ENCODE measurements at regions not wholly inside any gene's neighbourhood (a gene's known extent, or its start where the extent isn't known, plus 50 kb on each side); places are given as distances from the start of the nearest gene placed in this dataset.

GRCh38 chr20:10771435-10772140, 97.8 kb upstream of the JAG1 start:
- DNase-seq: no peak

DNA sequence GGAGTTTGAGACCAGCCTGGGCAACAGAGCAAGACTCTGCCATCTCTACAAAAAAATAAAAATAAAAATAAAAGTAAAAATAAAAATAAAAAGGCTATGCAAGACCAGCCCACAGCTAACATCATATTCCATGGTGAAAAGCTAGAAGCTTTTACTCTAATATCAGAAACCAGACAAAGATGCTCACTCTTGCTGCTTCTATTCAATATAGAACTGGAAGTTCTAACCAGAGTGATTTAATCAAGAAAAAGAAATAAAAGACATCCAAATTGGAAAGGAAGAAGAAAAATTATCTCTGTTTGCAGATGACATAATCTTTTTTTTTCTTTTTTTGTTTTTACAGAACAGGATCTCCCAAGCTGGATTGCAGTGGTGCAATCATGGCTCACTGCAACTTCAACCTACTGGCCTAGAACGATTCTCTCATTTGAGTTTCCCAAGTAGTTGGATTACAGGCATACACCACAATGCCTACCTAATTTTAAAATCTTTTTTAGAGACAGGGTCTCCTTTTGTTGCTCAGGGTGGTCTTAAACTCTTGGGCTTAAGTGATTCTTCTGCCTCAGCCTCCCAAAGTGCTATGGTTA, 100.7 kb upstream of the JAG1 start:
- DNase-seq: no peak

GRCh38 chr20:10777710-10778109, 103.9 kb upstream of the JAG1 start:
- DNase-seq: no peak

DNA sequence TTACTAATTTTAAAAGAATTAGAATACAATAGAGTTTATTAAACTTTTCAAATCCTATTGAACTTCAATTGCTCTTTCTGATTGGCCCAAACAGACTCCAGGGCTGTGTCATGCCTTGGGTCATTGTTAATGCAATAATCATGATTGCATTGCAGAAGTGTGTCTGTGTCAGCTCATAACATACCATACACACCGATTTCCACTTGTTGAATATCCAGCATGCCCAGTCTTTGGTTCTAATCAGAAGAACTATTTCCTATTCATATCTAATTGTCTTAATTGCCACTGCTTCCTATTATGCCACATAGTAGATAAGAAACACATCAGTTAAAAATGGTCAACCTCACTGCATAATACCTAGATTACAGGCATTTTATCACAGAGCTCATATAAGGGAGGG, 106.1 kb upstream of the JAG1 start:
- no peak for DNase-seq

DNA sequence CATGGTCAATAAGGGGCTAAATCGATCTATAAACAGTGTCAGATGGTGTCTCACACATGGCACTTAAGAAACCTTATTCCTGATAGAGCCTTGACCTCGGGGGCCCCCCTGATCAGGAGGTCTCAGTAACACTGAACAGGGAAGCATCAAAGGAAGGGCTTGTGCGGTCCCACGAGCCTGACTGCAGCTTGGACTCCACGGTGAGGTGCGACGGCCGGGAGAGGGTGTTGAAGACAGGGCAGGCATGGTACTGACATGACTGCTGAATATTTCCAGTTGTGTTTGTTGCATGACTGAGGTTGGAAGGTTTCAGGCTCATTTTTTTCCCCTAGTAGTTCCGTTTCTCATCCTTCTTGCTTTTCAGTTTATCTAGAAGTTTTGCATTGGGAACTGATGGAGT, 107.1 kb upstream of the JAG1 start:
- DNase-seq: no peak

DNA sequence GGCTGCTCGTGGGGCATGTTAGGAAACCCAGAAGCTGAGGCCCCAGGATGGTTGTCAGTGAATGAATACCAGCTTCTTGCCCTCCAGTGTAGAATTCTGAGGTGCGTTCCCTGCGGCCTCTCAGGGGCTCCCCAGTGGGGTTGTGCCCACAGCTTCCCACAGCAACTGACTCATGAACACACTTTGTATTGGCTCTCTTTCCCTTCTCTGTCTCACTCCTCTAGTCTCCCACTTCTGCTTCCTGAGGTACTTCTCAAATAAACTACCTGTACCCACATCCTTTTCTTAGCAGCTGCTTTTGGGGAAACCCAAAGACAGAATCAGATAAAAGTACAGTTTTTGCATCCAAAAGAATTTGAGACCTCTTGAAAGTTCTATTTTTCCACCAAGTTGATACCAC, 107.7 kb upstream of the JAG1 start:
- DNase-seq: no peak

- no peak for DNase-seq
Measured at GRCh38 chr20:10783707-10784553, 110.1 kb upstream of the JAG1 start.

DNA sequence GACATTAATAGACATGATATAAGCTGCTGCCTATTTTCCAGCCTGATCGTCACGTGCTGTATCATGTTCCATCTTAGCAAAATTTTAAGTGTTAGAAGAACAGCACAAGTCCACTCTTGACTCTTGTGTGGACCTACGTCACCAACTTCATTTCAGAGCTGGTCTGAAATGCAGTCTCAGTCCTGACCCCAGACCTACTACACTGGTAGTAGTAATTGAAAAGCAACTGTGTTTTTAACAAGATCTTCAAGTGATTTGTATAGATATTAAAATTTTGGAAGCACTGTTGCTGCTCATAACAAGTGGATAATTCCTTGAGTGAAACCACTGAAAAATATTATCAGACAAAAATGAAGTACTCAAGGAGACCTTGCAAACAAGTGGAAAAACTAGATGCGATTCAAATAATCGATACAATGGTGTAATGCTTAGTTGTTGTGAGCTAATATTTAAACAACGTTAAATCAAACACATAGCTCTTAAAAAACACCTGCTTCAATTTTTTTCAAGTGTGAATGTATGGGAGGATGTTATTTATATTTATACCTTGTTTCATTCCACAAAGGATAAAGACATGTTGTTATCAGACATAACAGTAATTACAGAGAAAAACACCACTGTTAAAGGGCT, 110.9 kb upstream of the JAG1 start:
- no peak for DNase-seq

- DNase-seq: no peak
Measured at GRCh38 chr20:10786678-10787077, 112.9 kb upstream of the JAG1 start.

DNA sequence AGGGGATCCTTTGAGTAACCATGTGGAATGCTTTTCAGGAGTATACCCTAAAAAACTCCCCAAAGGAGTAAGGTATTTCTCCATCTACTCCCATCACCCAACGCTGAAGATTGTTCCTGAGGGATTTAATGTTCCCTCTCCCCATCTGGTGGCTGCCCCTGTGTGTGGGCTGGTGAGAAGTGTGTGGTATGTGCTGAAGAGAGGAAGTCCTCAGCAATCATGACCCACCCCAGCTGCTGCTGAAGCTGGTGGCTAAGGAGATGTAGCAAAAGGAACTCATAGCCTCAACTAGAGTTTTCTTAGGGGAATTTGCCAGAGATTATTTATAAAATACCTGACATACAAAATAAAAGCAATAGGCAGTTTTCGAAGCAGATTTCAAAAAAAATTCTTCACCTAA, 114.3 kb upstream of the JAG1 start:
- no peak for DNase-seq

- no peak for DNase-seq
Measured at GRCh38 chr20:10788877-10789276, 115.1 kb upstream of the JAG1 start.

- no peak for DNase-seq
Measured at GRCh38 chr20:10789386-10789785, 115.6 kb upstream of the JAG1 start.

GRCh38 chr20:10790013-10790412, 116.2 kb upstream of the JAG1 start:
- DNase-seq: no peak

- no peak for DNase-seq
Measured at GRCh38 chr20:10792291-10792690, 118.5 kb upstream of the JAG1 start.

DNA sequence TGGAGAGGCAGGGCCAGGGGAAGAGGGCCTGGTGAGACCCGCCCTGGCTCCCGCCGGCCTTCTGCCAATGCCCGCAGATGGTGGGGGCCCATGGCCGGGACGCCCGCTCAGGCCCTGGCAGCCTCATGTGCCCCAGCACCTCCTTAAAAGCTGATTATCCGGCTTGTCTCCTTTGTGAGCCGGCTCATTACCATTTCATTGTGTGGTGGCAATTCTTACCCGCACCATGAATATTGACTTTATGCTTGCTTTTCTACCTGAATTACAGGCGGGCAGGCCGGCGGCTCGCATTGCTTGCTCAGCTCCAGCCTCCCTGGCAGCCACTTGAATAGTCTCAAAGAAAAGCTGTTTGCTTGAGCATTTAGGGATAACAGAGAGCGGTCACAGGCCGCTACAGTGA, 120.0 kb upstream of the JAG1 start:
- no peak for DNase-seq

- DNase-seq: no peak
Measured at GRCh38 chr20:10794765-10795164, 121.0 kb upstream of the JAG1 start.

- DNase-seq: no peak
Measured at GRCh38 chr20:10795286-10796026, 121.7 kb upstream of the JAG1 start.

- DNase-seq: peak; percentile 40 to 84
Measured at GRCh38 chr20:10798811-10799210, 125.0 kb upstream of the JAG1 start.

- no peak for DNase-seq
Measured at GRCh38 chr20:10799735-10800134, 125.9 kb upstream of the JAG1 start.

DNA sequence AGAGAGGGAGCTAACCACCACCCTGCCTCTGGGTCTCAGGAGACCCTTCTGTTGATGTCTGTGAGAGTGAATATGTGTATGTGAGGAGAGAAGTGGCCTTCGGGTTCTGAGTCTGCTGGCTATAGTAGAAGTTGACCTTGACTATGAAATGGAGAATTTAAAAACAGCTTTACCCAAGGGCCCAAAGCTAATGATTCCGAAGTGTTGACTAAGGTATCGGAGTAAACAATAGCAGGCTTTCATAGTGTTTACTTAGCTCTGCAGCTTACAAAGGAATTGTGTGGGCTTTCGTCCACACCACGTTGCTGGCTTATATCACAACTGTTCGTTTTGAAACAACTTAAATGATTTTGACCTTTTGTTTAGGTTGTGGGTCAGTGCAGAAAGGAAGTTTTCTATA, 126.5 kb upstream of the JAG1 start:
- DNase-seq: no peak

GRCh38 chr20:10802236-10802635, 128.4 kb upstream of the JAG1 start:
- DNase-seq: no peak

DNA sequence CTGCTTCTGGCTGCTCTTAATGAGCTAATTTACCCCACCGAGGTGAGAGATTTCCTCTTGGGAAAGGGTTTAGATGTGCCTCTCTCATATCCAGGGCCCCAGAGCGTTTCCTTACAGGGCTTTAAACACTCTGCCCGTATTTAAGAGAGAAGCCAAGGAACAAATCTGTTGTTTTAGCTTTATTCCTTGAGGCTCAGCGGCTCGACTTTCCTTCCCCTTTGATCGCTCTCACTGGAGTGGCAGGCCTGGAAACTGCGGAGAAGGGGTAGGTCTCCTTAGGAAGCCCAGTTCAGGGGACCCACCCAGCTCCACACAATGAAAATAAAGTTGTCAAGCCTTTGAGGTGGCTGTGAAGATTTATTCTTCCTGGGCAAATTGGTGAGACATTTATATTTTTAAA, 132.0 kb upstream of the JAG1 start:
- no peak for DNase-seq

DNA sequence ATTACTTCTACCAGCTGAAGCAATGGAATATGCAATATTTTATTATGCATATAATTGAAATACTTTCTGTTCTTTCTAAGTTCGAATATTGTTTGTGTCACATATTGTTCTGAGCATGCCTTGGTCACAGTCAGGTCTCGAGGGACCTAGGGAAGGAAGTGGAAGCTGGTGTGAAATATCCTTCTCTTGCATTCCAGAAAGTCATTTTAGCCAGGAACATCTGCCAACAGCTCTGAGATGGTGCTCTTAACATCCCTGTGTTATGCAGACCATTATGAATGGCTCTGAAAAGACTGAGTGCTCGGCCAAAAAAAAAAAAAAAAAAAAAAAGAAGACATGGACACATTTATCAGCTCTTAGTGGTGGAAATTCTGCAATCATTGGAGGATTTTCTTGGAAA, 132.7 kb upstream of the JAG1 start:
- peak in 1 of 2 experiments; percentile 32 for DNase-seq
